DOHH2 (cell line): ENCODE measurements at regions not wholly inside any gene's neighbourhood (a gene's known extent, or its start where the extent isn't known, plus 50 kb on each side); places are given as distances from the start of the nearest gene placed in this dataset.

ENCODE experiments used
- H3F3A ChIP-seq: fragments of 200-600 bp; sonication (generic), shearing (Covaris generic); 2 replicates; pipeline ENCODE4 v1.6.0; 2016; ENCODE audit warnings: antibody characterized with exemption, mild to moderate bottlenecking; ENCODE audit not compliant: control insufficient read depth, insufficient read depth
- H3K27ac ChIP-seq: fragments of 200-600 bp; sonication (generic); 2 replicates; pipeline ENCODE4 v1.5.1; 2014; ENCODE audit warnings: low read depth, mild to moderate bottlenecking, low read length, moderate library complexity
- H3K27me3 ChIP-seq: fragments of 200-600 bp; sonication (generic); 2 replicates; pipeline ENCODE4 v1.6.1; 2014; ENCODE audit warnings: mild to moderate bottlenecking, low read length, mixed read lengths; ENCODE audit not compliant: control insufficient read depth
- H3K36me3 ChIP-seq: fragments of 200-600 bp; sonication (generic); 2 replicates; pipeline ENCODE4 v1.6.1; 2014; ENCODE audit warnings: mild to moderate bottlenecking, low read length, moderate library complexity, mixed read lengths; ENCODE audit not compliant: control insufficient read depth
- H3K4me1 ChIP-seq: fragments of 200-600 bp; sonication (generic); 2 replicates; pipeline ENCODE4 v1.6.1; 2014; ENCODE audit warnings: mild to moderate bottlenecking, low read length, mixed read lengths; ENCODE audit not compliant: control insufficient read depth
- H3K4me2 ChIP-seq: fragments of 200-600 bp; sonication (generic); 2 replicates; pipeline ENCODE4 v1.6.0; 2014; ENCODE audit warnings: mild to moderate bottlenecking, low read length, moderate library complexity
- H3K4me3 ChIP-seq: fragments of 200-600 bp; sonication (generic); 2 replicates; pipeline ENCODE4 v1.5.1; 2014; ENCODE audit warnings: mild to moderate bottlenecking, low read length, mixed read lengths
- H3K79me2 ChIP-seq: fragments of 200-600 bp; sonication (generic); 2 replicates; pipeline ENCODE4 v1.6.1; 2014; ENCODE audit warnings: mild to moderate bottlenecking, low read length, mixed read lengths; ENCODE audit not compliant: control insufficient read depth
- H3K9me2 ChIP-seq: fragments of 200-600 bp; sonication (generic); replicated peaks from 2 replicates; pipeline ENCODE4 v1.6.1; 2014; ENCODE audit warnings: mild to moderate bottlenecking, low read length, mixed read lengths; ENCODE audit not compliant: control insufficient read depth
- H3K9me3 ChIP-seq: fragments of 200-600 bp; sonication (generic); 2 replicates; pipeline ENCODE4 v1.6.1; 2014; ENCODE audit warnings: antibody characterized with exemption, low read length, mixed read lengths; ENCODE audit not compliant: control insufficient read depth, insufficient read depth
- H4K20me1 ChIP-seq: fragments of 200-600 bp; sonication (generic); 2 replicates; pipeline ENCODE4 v1.6.0; 2014; ENCODE audit warnings: low read depth, mild to moderate bottlenecking, antibody characterized with exemption, low read length, moderate library complexity; ENCODE audit not compliant: control insufficient read depth, insufficient read depth
- CTCF ChIP-seq: fragments of 200-600 bp; sonication (generic); IDR thresholded peaks from one replicate; pipeline ENCODE4 v1.5.1; 2014; ENCODE audit warnings: antibody characterized with exemption, mild to moderate bottlenecking, low read depth, low read length; ENCODE audit not compliant: poor library complexity, severe bottlenecking
- EZH2phosphoT487 ChIP-seq: fragments of 200-600 bp; sonication (generic); IDR thresholded peaks from 2 replicates; pipeline ENCODE4 v1.6.1; 2017; ENCODE audit warnings: borderline replicate concordance, mild to moderate bottlenecking, antibody characterized with exemption, low read length, moderate library complexity, mixed read lengths

GRCh38 chr2:195318440-195319111 lies 338.4 kb upstream of the SLC39A10 start:
- Histone ChIP-seq H4K20me1 (no peaks in the 10 kb centered on the region), H3K4me1 (peaks cover 21% of the 10 kb centered on the region), H3K27ac (no peak overlapping the region), H3K9me2 (no peaks in the 10 kb centered on the region), H3K9me3 (no peaks in the 10 kb centered on the region), H3K4me2 (no peak overlapping the region), H3K79me2 (no peaks in the 10 kb centered on the region), H3K36me3 (no peaks in the 10 kb centered on the region), H3F3A (no peaks in the 10 kb centered on the region), H3K4me3 (no peak overlapping the region), H3K27me3 (no peaks in the 10 kb centered on the region)
- TF ChIP-seq CTCF (peak; percentile 75), EZH2phosphoT487 (no peak)

GRCh38 chr2:195317550-195317949 lies 339.5 kb upstream of the SLC39A10 start:
- Histone ChIP-seq H3K4me1 (peaks cover 21% of the 10 kb centered on the region), H3K9me2 (no peaks in the 10 kb centered on the region), H3K4me3 (no peak overlapping the region), H3K27me3 (no peaks in the 10 kb centered on the region), H3K4me2 (no peak overlapping the region), H3K9me3 (no peaks in the 10 kb centered on the region), H3K36me3 (no peaks in the 10 kb centered on the region), H3K79me2 (no peaks in the 10 kb centered on the region), H3K27ac (no peak overlapping the region), H4K20me1 (no peaks in the 10 kb centered on the region), H3F3A (no peaks in the 10 kb centered on the region)
- TF ChIP-seq EZH2phosphoT487 (no peak), CTCF (no peak)

- Histone ChIP-seq H3K9me3 (no peaks in the 10 kb centered on the region), H3K79me2 (no peaks in the 10 kb centered on the region), H4K20me1 (no peaks in the 10 kb centered on the region), H3K4me1 (peaks cover 21% of the 10 kb centered on the region), H3K27ac (no peak overlapping the region), H3K4me3 (no peak overlapping the region), H3K9me2 (no peaks in the 10 kb centered on the region), H3F3A (no peaks in the 10 kb centered on the region), H3K36me3 (no peaks in the 10 kb centered on the region), H3K27me3 (no peaks in the 10 kb centered on the region), H3K4me2 (peak overlapping the region; percentile 5; the same call in 1 of the 2 replicates)
- TF ChIP-seq CTCF (no peak), EZH2phosphoT487 (no peak)
Measured at GRCh38 chr2:195316486-195316885, 340.5 kb upstream of the SLC39A10 start.
